ENCODE measurements at regions not wholly inside any gene's neighbourhood (a gene's known extent, or its start where the extent isn't known, plus 50 kb on each side); places are given as distances from the start of the nearest gene placed in this dataset.

DNA sequence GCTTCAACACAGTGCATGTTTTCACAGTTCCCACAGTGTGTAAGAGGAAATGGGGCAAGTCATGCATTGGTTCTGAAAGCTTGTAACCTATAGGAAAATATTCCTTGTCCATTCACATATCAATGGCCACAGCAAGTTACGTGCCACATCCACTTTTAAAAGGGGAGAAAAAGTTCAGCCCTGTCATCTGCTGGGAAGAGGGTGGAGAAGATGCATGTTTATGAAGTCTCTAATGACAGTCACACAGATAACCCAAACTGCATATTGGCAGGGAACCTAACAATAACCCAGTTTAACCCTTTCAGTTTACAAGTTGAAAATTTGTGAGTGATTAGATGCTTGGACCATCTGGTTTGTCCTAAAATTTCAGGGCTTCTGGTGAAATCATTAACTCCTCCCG, 159.3 kb downstream of the MTRR start:
- Histone ChIP-seq H3K27me3 (no peaks in the 10 kb centered on the region), H3K4me1 (no peaks in the 10 kb centered on the region), H3K4me3 (ENCODE audit: low read depth, low read length) (no peak overlapping the region), H3K36me3 (no peaks in the 10 kb centered on the region), H3K9me3 (no peaks in the 10 kb centered on the region)
- no peak for DNase-seq
- TF ChIP-seq, protein P1, sequence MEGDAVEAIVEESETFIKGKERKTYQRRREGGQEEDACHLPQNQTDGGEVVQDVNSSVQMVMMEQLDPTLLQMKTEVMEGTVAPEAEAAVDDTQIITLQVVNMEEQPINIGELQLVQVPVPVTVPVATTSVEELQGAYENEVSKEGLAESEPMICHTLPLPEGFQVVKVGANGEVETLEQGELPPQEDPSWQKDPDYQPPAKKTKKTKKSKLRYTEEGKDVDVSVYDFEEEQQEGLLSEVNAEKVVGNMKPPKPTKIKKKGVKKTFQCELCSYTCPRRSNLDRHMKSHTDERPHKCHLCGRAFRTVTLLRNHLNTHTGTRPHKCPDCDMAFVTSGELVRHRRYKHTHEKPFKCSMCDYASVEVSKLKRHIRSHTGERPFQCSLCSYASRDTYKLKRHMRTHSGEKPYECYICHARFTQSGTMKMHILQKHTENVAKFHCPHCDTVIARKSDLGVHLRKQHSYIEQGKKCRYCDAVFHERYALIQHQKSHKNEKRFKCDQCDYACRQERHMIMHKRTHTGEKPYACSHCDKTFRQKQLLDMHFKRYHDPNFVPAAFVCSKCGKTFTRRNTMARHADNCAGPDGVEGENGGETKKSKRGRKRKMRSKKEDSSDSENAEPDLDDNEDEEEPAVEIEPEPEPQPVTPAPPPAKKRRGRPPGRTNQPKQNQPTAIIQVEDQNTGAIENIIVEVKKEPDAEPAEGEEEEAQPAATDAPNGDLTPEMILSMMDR (IDR thresholded peaks at IDR 0.05; ENCODE audit: low read depth, low read length): no peak

DNA sequence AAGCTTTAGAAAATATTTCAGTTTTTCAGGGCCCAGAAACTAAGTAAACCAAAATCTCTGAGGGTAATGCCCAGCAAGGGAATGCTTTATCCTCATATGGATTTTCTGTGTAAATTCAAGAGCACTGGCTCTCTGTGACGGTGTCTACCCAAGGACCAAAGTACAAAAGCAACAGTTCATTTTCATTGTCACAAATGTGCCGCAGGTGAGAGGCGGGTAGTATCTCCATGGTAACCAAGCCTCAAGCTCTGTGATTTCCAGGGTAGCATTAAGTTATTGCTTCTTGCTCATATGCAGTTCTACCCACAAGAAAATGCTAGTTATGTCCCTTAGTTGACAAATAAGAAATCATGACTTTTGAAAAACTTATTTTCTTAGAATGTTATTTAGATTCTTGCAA, 164.3 kb downstream of the MTRR start:
- no peaks in the 10 kb centered on the region for H3K36me3 ChIP-seq
- H3K4me1 ChIP-seq: no peaks in the 10 kb centered on the region
- H3K9me3 ChIP-seq: no peaks in the 10 kb centered on the region
- TF ChIP-seq, protein P1 (IDR thresholded peaks at IDR 0.05; ENCODE audit: low read depth, low read length): no peak
- no peak overlapping the region for H3K4me3 ChIP-seq (ENCODE audit: low read depth, low read length)
- H3K27me3 ChIP-seq: no peaks in the 10 kb centered on the region
- DNase-seq: no peak

DNA sequence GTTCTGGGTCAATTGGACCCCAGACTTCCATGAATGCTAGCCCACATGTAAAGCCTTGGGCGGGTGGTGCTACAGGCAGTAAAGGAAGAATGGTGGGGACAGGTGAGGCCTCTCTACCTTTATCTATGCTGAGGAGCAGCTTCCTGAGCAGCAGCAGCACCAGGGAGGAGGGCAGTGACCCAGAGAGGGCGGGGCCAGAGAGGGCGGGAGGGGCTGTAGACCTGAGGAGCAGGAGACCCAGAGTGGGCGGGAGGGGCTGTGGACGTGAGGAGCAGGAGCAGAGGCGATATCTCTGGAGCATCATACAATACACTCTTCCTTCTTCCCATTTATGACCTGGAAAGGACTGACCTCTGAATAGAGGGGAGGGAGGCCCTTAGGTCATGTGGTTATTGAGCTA, 165.9 kb downstream of the MTRR start:
- no peaks in the 10 kb centered on the region for H3K36me3 ChIP-seq
- no peak overlapping the region for H3K4me3 ChIP-seq (ENCODE audit: low read depth, low read length)
- no peaks in the 10 kb centered on the region for H3K27me3 ChIP-seq
- no peaks in the 10 kb centered on the region for H3K9me3 ChIP-seq
- no peaks in the 10 kb centered on the region for H3K4me1 ChIP-seq
- TF ChIP-seq, protein P1 (IDR thresholded peaks at IDR 0.05; ENCODE audit: low read depth, low read length): no peak
- DNase-seq: no peak

DNA sequence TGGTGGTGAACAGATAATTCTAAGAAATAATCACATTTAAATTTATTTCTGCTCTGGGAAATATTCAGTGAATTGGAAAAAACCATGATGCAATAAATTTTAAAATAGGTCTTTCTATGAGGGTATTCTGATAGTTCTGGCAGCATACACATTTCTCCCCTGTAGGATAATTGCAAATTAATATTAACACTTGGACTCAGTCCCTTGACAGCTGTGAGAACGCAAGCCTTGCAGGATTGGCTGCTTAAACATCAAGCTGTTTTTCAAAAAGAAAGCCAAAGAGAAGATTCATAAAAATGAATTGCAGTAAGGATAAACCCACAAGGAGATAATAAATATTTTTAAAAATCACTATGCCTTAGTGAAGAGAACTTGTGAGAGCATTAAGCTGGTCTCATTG, 180.0 kb downstream of the MTRR start:
- TF ChIP-seq, protein P1 (IDR thresholded peaks at IDR 0.05; ENCODE audit: low read depth, low read length): no peak
- Histone ChIP-seq H3K36me3 (no peaks in the 10 kb centered on the region), H3K9me3 (no peaks in the 10 kb centered on the region), H3K4me1 (no peaks in the 10 kb centered on the region), H3K27me3 (no peaks in the 10 kb centered on the region), H3K4me3 (ENCODE audit: low read depth, low read length) (no peak overlapping the region)
- DNase-seq: no peak

DNA sequence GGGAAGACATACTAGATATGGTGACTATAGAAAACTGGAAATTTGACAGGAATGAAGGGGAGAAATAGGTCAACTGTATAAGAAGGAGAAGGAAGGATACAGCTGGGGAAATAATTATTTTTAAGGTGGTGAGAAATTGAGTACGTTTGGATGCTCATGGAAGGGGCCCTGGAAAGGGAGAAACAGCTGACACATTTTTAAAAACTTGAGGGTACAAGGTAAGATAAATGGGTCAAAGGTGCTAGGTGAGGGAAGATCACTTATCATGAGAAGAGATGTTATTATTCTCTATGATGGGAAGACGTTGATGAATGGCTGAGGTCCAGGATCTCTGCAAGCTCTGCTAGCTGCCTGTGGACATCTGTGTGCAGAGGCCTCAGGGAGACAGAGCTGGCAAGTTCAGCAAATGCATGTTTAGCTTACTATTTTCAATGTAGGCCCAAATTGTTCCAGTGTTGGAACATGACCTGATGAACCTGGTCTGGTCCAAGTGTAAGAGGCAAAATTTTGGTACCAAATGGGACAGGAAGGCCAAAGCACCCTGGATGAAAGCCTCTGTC, 181.7 kb downstream of the MTRR start:
- no peaks in the 10 kb centered on the region for H3K4me1 ChIP-seq
- H3K4me3 ChIP-seq (ENCODE audit: low read depth, low read length): no peak overlapping the region
- TF ChIP-seq, protein P1 (IDR thresholded peaks at IDR 0.05; ENCODE audit: low read depth, low read length): no peak
- DNase-seq: no peak
- no peaks in the 10 kb centered on the region for H3K9me3 ChIP-seq
- H3K27me3 ChIP-seq: no peaks in the 10 kb centered on the region
- no peaks in the 10 kb centered on the region for H3K36me3 ChIP-seq

DNA sequence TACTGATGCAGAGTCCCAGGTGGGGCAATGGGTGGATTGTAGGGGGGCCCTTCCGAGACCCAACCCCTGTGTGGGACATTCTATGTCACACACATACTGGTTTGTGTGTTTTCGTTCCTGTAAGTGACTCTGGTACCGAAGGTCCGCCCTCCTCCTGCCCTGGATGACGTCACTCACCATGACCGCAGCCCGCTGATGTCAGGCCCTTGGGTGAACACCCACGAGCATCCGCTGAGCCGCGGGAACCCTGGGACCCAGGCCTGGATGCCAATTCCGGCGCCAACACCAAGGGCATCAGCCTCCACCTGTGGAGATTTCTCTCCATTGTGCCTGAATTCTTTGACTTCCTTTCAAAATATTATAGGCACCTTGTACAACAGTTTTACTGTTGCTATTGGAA, 184.3 kb downstream of the MTRR start:
- Histone ChIP-seq H3K27me3 (no peaks in the 10 kb centered on the region), H3K36me3 (no peaks in the 10 kb centered on the region), H3K9me3 (no peaks in the 10 kb centered on the region), H3K4me3 (ENCODE audit: low read depth, low read length) (no peak overlapping the region), H3K4me1 (no peaks in the 10 kb centered on the region)
- TF ChIP-seq, protein P1 (IDR thresholded peaks at IDR 0.05; ENCODE audit: low read depth, low read length): no peak
- DNase-seq: no peak
